Stomach (tissue), 8 donors: ENCODE measurements at regions not wholly inside any gene's neighbourhood (a gene's known extent, or its start where the extent isn't known, plus 50 kb on each side); places are given as distances from the start of the nearest gene placed in this dataset.

Source experiments
- DNase-seq, 2 donors: peaks; one replicate each; pipeline versions ENCODE4 v3.0.0 to v3.0.0-alpha.2; 2013 to 2019
- H3K27ac ChIP-seq, 5 donors: fragments of 200-600 bp in 4 of 5; sonication (generic) in 4 of 5; one replicate each; pipeline ENCODE4 v1.5.1; 2013 to 2019; ENCODE audit warnings: mild to moderate bottlenecking in 1 of 5, moderate library complexity in 1 of 5
- H3K27me3 ChIP-seq, 3 donors: fragments of 200-600 bp; sonication (generic); one replicate each; pipeline ENCODE4 v1.5.1; 2017 to 2019; ENCODE audit warnings: mixed run types in 1 of 3
- H3K36me3 ChIP-seq, 4 donors: fragments of 200-600 bp; sonication (generic); 1 replicate in 3 of 4; 2 replicates in 1 of 4; pipeline ENCODE4 v1.5.1; 2016 to 2019
- H3K4me1 ChIP-seq, 4 donors: fragments of 200-600 bp; sonication (generic); one replicate each; pipeline ENCODE4 v1.5.1; 2016 to 2019
- H3K4me3 ChIP-seq, 4 donors: fragments of 200-600 bp; sonication (generic) in 3 of 4; one replicate each; pipeline ENCODE4 v1.5.1; 2016 to 2019; ENCODE audit warnings: mild to moderate bottlenecking in 1 of 4
- H3K9me3 ChIP-seq, 4 donors: fragments of 200-600 bp; sonication (generic); one replicate each; pipeline ENCODE4 v1.5.1; 2016 to 2019
- CTCF ChIP-seq, 7 experiments: fragments of 450-650 bp in 4 of 7; fragments of 200-600 bp in 3 of 7; sonication (generic) in 3 of 7; IDR thresholded peaks; one replicate each; pipeline ENCODE4 v1.5.1; 2016 to 2019; ENCODE audit warnings: antibody characterized with exemption in 7 of 7, control low read depth in 2 of 7, mild to moderate bottlenecking in 1 of 7
- EP300 ChIP-seq: sonication (generic); formaldehyde crosslinking; IDR thresholded peaks from one replicate; pipeline ENCODE4 v1.6.1; 2017; ENCODE audit warnings: antibody characterized with exemption
- POLR2A ChIP-seq, 4 donors: fragments of 450-650 bp; IDR thresholded peaks; one replicate each; pipeline ENCODE4 v1.6.1; 2016; ENCODE audit warnings: antibody characterized with exemption in 4 of 4, control low read depth in 2 of 4, mild to moderate bottlenecking in 1 of 4, moderate library complexity in 1 of 4
- POLR2AphosphoS5 ChIP-seq, 3 donors: sonication (generic); formaldehyde crosslinking; IDR thresholded peaks; one replicate each; pipeline ENCODE4 v1.6.1; 2016; ENCODE audit warnings: antibody characterized with exemption in 3 of 3
- WGBS, 5 donors: extraction: QIAGEN DNeasy Blood & Tissue Kit in 3 of 5; methylation state at CpG; one replicate each; pipeline versions ENCODE4 v1.1.5 to v1.1.7; 2013 to 2018; 5-methylcytosine and 5-hydroxymethylcytosine counted together
- intact Hi-C: fragments of 100-400 bp; cut with DNase I; formaldehyde crosslinking; loops from one replicate; pipeline ENCODE4 v1.15.1; 2023; ENCODE audit warnings: low total_unique reads
- donor health status: healthy with polysubstance abuse.
- donor health status: Bipolar disorder and iron deficiency.
- donor health status: healthy.

GRCh38 chr13:83532809-83533208 is 349.5 kb downstream of the SLITRK1 start:
- Histone ChIP-seq H3K36me3 (no peaks in the 10 kb centered on the region), H3K4me1 (no peaks in the 10 kb centered on the region), H3K9me3 (peaks cover 0 to 24% (median 0%) of the 10 kb centered on the region in 4 donors), H3K4me3 (no peak overlapping the region), H3K27ac (no peak overlapping the region), H3K27me3 (no peaks in the 10 kb centered on the region)
- TF ChIP-seq EP300 (no peak), POLR2AphosphoS5 (IDR thresholded peaks at IDR 0.05) (no peak), POLR2A (IDR thresholded peaks at IDR 0.05) (no peak), CTCF (IDR thresholded peaks at IDR 0.05) (no peak)
- intact Hi-C loops, result no loop called here
- DNase-seq, result no peak
- 87 to 90% (median 88%) methylated on average over 12 of the region's 12 CpGs for WGBS, 5 donors

- intact Hi-C loops, result no loop called here
- no peak overlapping the region for H3K4me3 ChIP-seq
Measured at GRCh38 chr13:83531022-83531421, 351.3 kb downstream of the SLITRK1 start.

GRCh38 chr13:83516781-83517180 is 365.5 kb downstream of the SLITRK1 start:
- no peak for TF ChIP-seq EP300
- TF ChIP-seq POLR2AphosphoS5 (IDR thresholded peaks at IDR 0.05), result no peak
- no peak for TF ChIP-seq CTCF (IDR thresholded peaks at IDR 0.05)
- H3K27ac ChIP-seq, result no peak overlapping the region
- no peak for DNase-seq
- intact Hi-C loops, result no loop called here
- no peak overlapping the region for H3K4me3 ChIP-seq
- H3K36me3 ChIP-seq, result no peaks in the 10 kb centered on the region
- no peaks in the 10 kb centered on the region for H3K4me1 ChIP-seq
- peaks cover 0 to 16% (median 5%) of the 10 kb centered on the region in 4 donors for H3K9me3 ChIP-seq
- WGBS, 5 donors, result 86 to 94% (median 92%) methylated on average over 20 to 25 of the region's 25 CpGs
- H3K27me3 ChIP-seq, result no peaks in the 10 kb centered on the region

More at GRCh38 chr13:83531022-83531421, 351.3 kb downstream of the SLITRK1 start:
- DNase-seq, result no peak
- 25 to 45% (median 35%) methylated on average over 1 of the region's 1 CpG for WGBS, 5 donors
- Histone ChIP-seq H3K36me3 (no peaks in the 10 kb centered on the region), H3K4me1 (no peaks in the 10 kb centered on the region), H3K9me3 (peaks cover 0 to 24% (median 0%) of the 10 kb centered on the region in 4 donors), H3K27me3 (no peaks in the 10 kb centered on the region), H3K27ac (no peak overlapping the region)
- TF ChIP-seq POLR2A (IDR thresholded peaks at IDR 0.05) (no peak), POLR2AphosphoS5 (IDR thresholded peaks at IDR 0.05) (no peak), CTCF (IDR thresholded peaks at IDR 0.05) (no peak), EP300 (no peak)

- no peak overlapping the region for H3K4me3 ChIP-seq
- intact Hi-C loops, result no loop called here
- H3K27me3 ChIP-seq, result no peaks in the 10 kb centered on the region
- no peaks in the 10 kb centered on the region for H3K4me1 ChIP-seq
- TF ChIP-seq EP300 (no peak), POLR2A (IDR thresholded peaks at IDR 0.05) (no peak), CTCF (IDR thresholded peaks at IDR 0.05) (no peak), POLR2AphosphoS5 (IDR thresholded peaks at IDR 0.05) (no peak)
- no peaks in the 10 kb centered on the region for H3K36me3 ChIP-seq
- peaks cover 0 to 16% (median 5%) of the 10 kb centered on the region in 4 donors for H3K9me3 ChIP-seq
- DNase-seq, result no peak
- no peak overlapping the region for H3K27ac ChIP-seq
- WGBS, 5 donors, result 78 to 100% (median 85%) methylated on average over 1 of the region's 1 CpG
Measured at GRCh38 chr13:83515268-83516015, 366.8 kb downstream of the SLITRK1 start.
